Astrocyte (in vitro differentiated cells and primary cell): ENCODE measurements at regions not wholly inside any gene's neighbourhood (a gene's known extent, or its start where the extent isn't known, plus 50 kb on each side); places are given as distances from the start of the nearest gene placed in this dataset.

ENCODE experiments used
- DNase-seq: peaks from one replicate; pipeline ENCODE4 v3.0.0-alpha.2; 2010; ENCODE audit warnings: low read depth
- FAIRE-seq: peaks from 2 replicates; lab custom pipeline; 2011; peaks lifted over from hg19 to GRCh38; lab: Jason Lieb, UNC
- H2AFZ ChIP-seq: 2 replicates; pipeline ENCODE4 v1.6.0; 2012; ENCODE audit warnings: low read depth, low read length, inconsistent platforms
- H3K27ac ChIP-seq: 2 replicates; pipeline ENCODE4 v1.5.1; 2011; ENCODE audit warnings: low read depth, low read length, inconsistent platforms
- H3K27me3 ChIP-seq: 2 replicates; pipeline ENCODE4 v1.6.0; 2011; ENCODE audit warnings: low read length, inconsistent platforms; ENCODE audit not compliant: insufficient read depth
- H3K36me3 ChIP-seq: 2 replicates; pipeline ENCODE4 v1.5.1; 2011; ENCODE audit warnings: low read length, inconsistent platforms; ENCODE audit not compliant: insufficient read depth
- H3K4me1 ChIP-seq: 2 replicates; pipeline ENCODE4 v1.5.1; 2011; ENCODE audit warnings: low read length, inconsistent platforms; ENCODE audit not compliant: insufficient read depth
- H3K4me2 ChIP-seq: 2 replicates; pipeline ENCODE4 v1.6.0; 2012; ENCODE audit warnings: low read length, inconsistent platforms
- H3K4me3 ChIP-seq: 2 replicates; pipeline ENCODE4 v1.5.1; 2011; ENCODE audit warnings: low read depth, mild to moderate bottlenecking, low read length, inconsistent platforms; ENCODE audit not compliant: insufficient read depth
- H3K79me2 ChIP-seq: 2 replicates; pipeline ENCODE4 v1.6.0; 2012; ENCODE audit warnings: mild to moderate bottlenecking, low read length, inconsistent platforms; ENCODE audit not compliant: insufficient read depth
- H3K9ac ChIP-seq: 2 replicates; pipeline ENCODE4 v1.6.0; 2012; ENCODE audit warnings: mild to moderate bottlenecking, low read length, inconsistent platforms
- H3K9me3 ChIP-seq: 2 replicates; pipeline ENCODE4 v1.5.1; 2012; ENCODE audit warnings: low read depth, mild to moderate bottlenecking, low read length, inconsistent platforms; ENCODE audit not compliant: insufficient read depth
- H4K20me1 ChIP-seq: 2 replicates; pipeline ENCODE4 v1.6.0; 2012; ENCODE audit warnings: low read length, inconsistent platforms; ENCODE audit not compliant: insufficient read depth
- H3K27ac Mint-ChIP-seq: one replicate; pipeline ENCODE4 v1.8.0; 2021; ENCODE audit warnings: mild to moderate bottlenecking, mixed read lengths; ENCODE audit not compliant: unreplicated experiment
- H3K27me3 Mint-ChIP-seq: one replicate; pipeline ENCODE4 v1.8.0; 2021; ENCODE audit warnings: low read depth, mixed read lengths; ENCODE audit not compliant: unreplicated experiment
- H3K36me3 Mint-ChIP-seq: one replicate; pipeline ENCODE4 v1.8.0; 2021; ENCODE audit warnings: low read depth, mixed read lengths; ENCODE audit not compliant: unreplicated experiment
- H3K4me1 Mint-ChIP-seq: one replicate; pipeline ENCODE4 v1.8.0; 2021; ENCODE audit warnings: low read depth, mixed read lengths; ENCODE audit not compliant: unreplicated experiment
- H3K4me3 Mint-ChIP-seq: one replicate; pipeline ENCODE4 v1.8.0; 2021; ENCODE audit warnings: mild to moderate bottlenecking, moderate library complexity, mixed read lengths; ENCODE audit not compliant: unreplicated experiment
- H3K9me3 Mint-ChIP-seq: one replicate; pipeline ENCODE4 v1.8.0; 2021; ENCODE audit warnings: mild to moderate bottlenecking, mixed read lengths; ENCODE audit not compliant: unreplicated experiment
- CTCF ChIP-seq: IDR thresholded peaks from 2 replicates; pipeline ENCODE4 v1.5.1; 2011; ENCODE audit warnings: low read depth, mild to moderate bottlenecking, inconsistent platforms, low read length, moderate library complexity; ENCODE audit not compliant: insufficient read depth
- EZH2 ChIP-seq: IDR thresholded peaks from 2 replicates; pipeline ENCODE4 v1.6.1; 2012; ENCODE audit warnings: mild to moderate bottlenecking, low read length, inconsistent platforms; ENCODE audit not compliant: insufficient read depth

- H3K9ac ChIP-seq, result no peak overlapping the region
- no peaks in the 10 kb centered on the region for H3K4me1 ChIP-seq
- H3K4me1 Mint-ChIP-seq, result no peaks in the 10 kb centered on the region
- H3K4me3 Mint-ChIP-seq, result no peak overlapping the region
- H3K27ac Mint-ChIP-seq, result no peak overlapping the region
- no peaks in the 10 kb centered on the region for H3K36me3 Mint-ChIP-seq
- H3K4me2 ChIP-seq, result no peak overlapping the region
- no peaks in the 10 kb centered on the region for H4K20me1 ChIP-seq
- H3K4me3 ChIP-seq, result no peak overlapping the region
- no peaks in the 10 kb centered on the region for H3K9me3 Mint-ChIP-seq
- no peaks in the 10 kb centered on the region for H3K79me2 ChIP-seq
- FAIRE-seq (no peak), DNase-seq (no peak)
- H3K27ac ChIP-seq, result no peak overlapping the region
- H3K27me3 ChIP-seq, result no peaks in the 10 kb centered on the region
- H3K27me3 Mint-ChIP-seq, result no peaks in the 10 kb centered on the region
- no peak overlapping the region for H2AFZ ChIP-seq
- no peaks in the 10 kb centered on the region for H3K36me3 ChIP-seq
- TF ChIP-seq EZH2, result no peak
- no peak for TF ChIP-seq CTCF
- no peaks in the 10 kb centered on the region for H3K9me3 ChIP-seq
These were observed 507.9 kb downstream of the TECRL start for GRCh38 chr4:63901304-63901703.

- H4K20me1 ChIP-seq, result no peaks in the 10 kb centered on the region
- DNase-seq, result no peak
- H3K4me1 Mint-ChIP-seq, result no peaks in the 10 kb centered on the region
- no peaks in the 10 kb centered on the region for H3K9me3 Mint-ChIP-seq
- no peak for FAIRE-seq
- H3K9me3 ChIP-seq, result no peaks in the 10 kb centered on the region
- H3K9ac ChIP-seq, result no peak overlapping the region
- no peaks in the 10 kb centered on the region for H3K79me2 ChIP-seq
- TF ChIP-seq EZH2, result no peak
- TF ChIP-seq CTCF, result no peak
- H3K27ac Mint-ChIP-seq, result no peak overlapping the region
- H3K27me3 Mint-ChIP-seq, result no peaks in the 10 kb centered on the region
- no peak overlapping the region for H3K4me2 ChIP-seq
- no peak overlapping the region for H3K27ac ChIP-seq
- H3K4me1 ChIP-seq, result no peaks in the 10 kb centered on the region
- H3K27me3 ChIP-seq, result no peaks in the 10 kb centered on the region
- no peak overlapping the region for H3K4me3 ChIP-seq
- no peak overlapping the region for H2AFZ ChIP-seq
- no peaks in the 10 kb centered on the region for H3K36me3 ChIP-seq
- no peaks in the 10 kb centered on the region for H3K36me3 Mint-ChIP-seq
- no peak overlapping the region for H3K4me3 Mint-ChIP-seq
These were observed 510.3 kb downstream of the TECRL start for GRCh38 chr4:63898961-63899360.

GRCh38 chr4:63894161-63894560 is 515.1 kb downstream of the TECRL start:
- H3K4me3 ChIP-seq, result no peak overlapping the region
- no peak overlapping the region for H3K9ac ChIP-seq
- no peak for TF ChIP-seq EZH2
- TF ChIP-seq CTCF, result no peak
- Mint-ChIP-seq H3K4me3 (no peak overlapping the region), H3K27me3 (no peaks in the 10 kb centered on the region), H3K27ac (no peak overlapping the region), H3K36me3 (no peaks in the 10 kb centered on the region), H3K4me1 (no peaks in the 10 kb centered on the region), H3K9me3 (no peaks in the 10 kb centered on the region)
- no peaks in the 10 kb centered on the region for H3K27me3 ChIP-seq
- no peaks in the 10 kb centered on the region for H3K36me3 ChIP-seq
- H3K9me3 ChIP-seq, result no peaks in the 10 kb centered on the region
- FAIRE-seq (no peak), DNase-seq (no peak)
- H4K20me1 ChIP-seq, result no peaks in the 10 kb centered on the region
- H3K79me2 ChIP-seq, result no peaks in the 10 kb centered on the region
- no peaks in the 10 kb centered on the region for H3K4me1 ChIP-seq
- no peak overlapping the region for H3K27ac ChIP-seq
- H2AFZ ChIP-seq, result no peak overlapping the region
- H3K4me2 ChIP-seq, result no peak overlapping the region
